T-helper 2 cell (primary cell): ENCODE measurements at regions not wholly inside any gene's neighbourhood (a gene's known extent, or its start where the extent isn't known, plus 50 kb on each side); places are given as distances from the start of the nearest gene placed in this dataset.
A peak's percentile ranks its signal among the peaks of the same experiment; 100 is the strongest.
"Not testable (repeated sequence)": the region's sequence is repeated elsewhere in the genome, so short reads cannot be mapped to it uniquely, and the experiment has no call there.

Experiments
- DNase-seq, 5 experiments: peaks; one replicate each; pipeline versions ENCODE4 v3.0.0 to v3.0.0-alpha.2; 2012 to 2022

GRCh38 chr10:46810222-46810621 is 101.0 kb upstream of the PTPN20 start:
- DNase-seq = peak in 1 of 5 experiments; percentile 74

GRCh38 chr10:46816126-46816525 is 95.1 kb upstream of the PTPN20 start:
- DNase-seq = not testable (repeated sequence)

GRCh38 chr10:46840393-46841050 is 70.7 kb upstream of the PTPN20 start:
- not testable (repeated sequence) for DNase-seq

GRCh38 chr10:46841051-46841593 is 70.1 kb upstream of the PTPN20 start:
- not testable (repeated sequence) for DNase-seq

- DNase-seq = not testable (repeated sequence)
These were observed 66.0 kb upstream of the PTPN20 start for GRCh38 chr10:46845194-46845593.

- not testable (repeated sequence) for DNase-seq
These were observed 65.6 kb upstream of the PTPN20 start for GRCh38 chr10:46845640-46846039.

GRCh38 chr10:46860753-46861152 is 50.5 kb upstream of the PTPN20 start:
- DNase-seq = not testable (repeated sequence)
